ENCODE measurements at regions not wholly inside any gene's neighbourhood (a gene's known extent, or its start where the extent isn't known, plus 50 kb on each side); places are given as distances from the start of the nearest gene placed in this dataset.

GRCh38 chr7:28348636-28349035 lies 63.7 kb upstream of the CREB5 start:
- Histone ChIP-seq H3K27ac (ENCODE audit: low read depth in 1 of 2, low read length in 2 of 2) (no peak overlapping the region), H3K4me2 (replicated peaks; ENCODE audit: extremely low read depth, low read length, poor library complexity, severe bottlenecking) (no peak overlapping the region), H3K9ac (ENCODE audit: insufficient read depth, low read length, poor library complexity, severe bottlenecking) (no peak overlapping the region), H3K36me3 (replicated peaks in 1 of 2; ENCODE audit: control insufficient read depth in 1 of 2, insufficient read depth in 2 of 2, low read length in 2 of 2) (no peaks in the 10 kb centered on the region), H2AFZ (ENCODE audit: insufficient read depth, low read depth, low read length, poor library complexity, severe bottlenecking) (no peak overlapping the region), H4K20me1 (ENCODE audit: insufficient read depth, low read length) (no peaks in the 10 kb centered on the region), H3K4me1 (ENCODE audit: control insufficient read depth in 1 of 2, insufficient read depth in 2 of 2, low read length in 2 of 2) (no peaks in the 10 kb centered on the region), H3K27me3 (ENCODE audit: control insufficient read depth in 2 of 2, insufficient read depth in 2 of 2, low read length in 2 of 2) (no peaks in the 10 kb centered on the region), H3K4me3 (replicated peaks in 1 of 3; ENCODE audit: low read depth in 2 of 3, low read length in 3 of 3) (no peak overlapping the region), H3K9me3 (replicated peaks in 1 of 2; ENCODE audit: control insufficient read depth in 1 of 2, insufficient read depth in 1 of 2, low read length in 2 of 2) (no peaks in the 10 kb centered on the region), H3K79me2 (ENCODE audit: insufficient read depth, low read length) (no peaks in the 10 kb centered on the region)
- Mint-ChIP-seq H3K4me3 (no peak overlapping the region), H3K27ac (no peak overlapping the region), H3K36me3 (no peaks in the 10 kb centered on the region), H3K9me3 (peaks cover 0 to 6% (median 0%) of the 10 kb centered on the region in 7 donors), H3K27me3 (ENCODE audit: low read depth in 3 of 3) (peaks cover 3 to 7% (median 4%) of the 10 kb centered on the region in 3 donors), H3K4me1 (no peaks in the 10 kb centered on the region)
- no peak for DNase-seq
- intact Hi-C loops (cut with micrococcal nuclease): no loop called here
- TF ChIP-seq, protein P1, sequence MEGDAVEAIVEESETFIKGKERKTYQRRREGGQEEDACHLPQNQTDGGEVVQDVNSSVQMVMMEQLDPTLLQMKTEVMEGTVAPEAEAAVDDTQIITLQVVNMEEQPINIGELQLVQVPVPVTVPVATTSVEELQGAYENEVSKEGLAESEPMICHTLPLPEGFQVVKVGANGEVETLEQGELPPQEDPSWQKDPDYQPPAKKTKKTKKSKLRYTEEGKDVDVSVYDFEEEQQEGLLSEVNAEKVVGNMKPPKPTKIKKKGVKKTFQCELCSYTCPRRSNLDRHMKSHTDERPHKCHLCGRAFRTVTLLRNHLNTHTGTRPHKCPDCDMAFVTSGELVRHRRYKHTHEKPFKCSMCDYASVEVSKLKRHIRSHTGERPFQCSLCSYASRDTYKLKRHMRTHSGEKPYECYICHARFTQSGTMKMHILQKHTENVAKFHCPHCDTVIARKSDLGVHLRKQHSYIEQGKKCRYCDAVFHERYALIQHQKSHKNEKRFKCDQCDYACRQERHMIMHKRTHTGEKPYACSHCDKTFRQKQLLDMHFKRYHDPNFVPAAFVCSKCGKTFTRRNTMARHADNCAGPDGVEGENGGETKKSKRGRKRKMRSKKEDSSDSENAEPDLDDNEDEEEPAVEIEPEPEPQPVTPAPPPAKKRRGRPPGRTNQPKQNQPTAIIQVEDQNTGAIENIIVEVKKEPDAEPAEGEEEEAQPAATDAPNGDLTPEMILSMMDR (IDR thresholded peaks at IDR 0.05): no peak
- WGBS (ENCODE audit: insufficient coverage): 85% methylated on average over 4 of the region's 5 CpGs

DNA sequence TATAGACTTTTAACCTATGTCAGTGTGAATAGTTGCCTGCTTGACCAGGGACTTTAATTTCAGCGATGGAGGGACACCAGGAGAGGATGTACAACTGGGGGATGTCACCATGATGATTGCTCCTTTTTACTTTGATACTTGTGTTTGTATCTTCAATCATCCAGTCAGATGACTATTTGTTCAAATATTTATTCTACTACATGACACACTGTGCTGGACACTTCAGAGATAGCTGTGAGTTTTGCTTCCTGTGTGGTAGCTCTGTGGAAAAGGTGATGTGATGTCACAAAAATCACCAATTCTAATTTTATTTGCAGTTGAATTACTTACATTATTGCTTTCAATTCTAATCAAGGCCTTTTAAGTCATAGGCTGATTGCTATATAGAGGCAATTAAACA lies 62.7 kb upstream of the CREB5 start:
- H3K9me3 ChIP-seq (replicated peaks in 1 of 2; ENCODE audit: control insufficient read depth in 1 of 2, insufficient read depth in 1 of 2, low read length in 2 of 2): no peaks in the 10 kb centered on the region
- Mint-ChIP-seq H3K27ac (no peak overlapping the region), H3K4me1 (no peaks in the 10 kb centered on the region), H3K27me3 (ENCODE audit: low read depth in 3 of 3) (peaks cover 3 to 5% (median 5%) of the 10 kb centered on the region in 3 donors), H3K9me3 (peaks cover 0 to 7% (median 0%) of the 10 kb centered on the region in 7 donors), H3K36me3 (no peaks in the 10 kb centered on the region), H3K4me3 (no peak overlapping the region)
- H3K27me3 ChIP-seq (ENCODE audit: control insufficient read depth in 2 of 2, insufficient read depth in 2 of 2, low read length in 2 of 2): no peaks in the 10 kb centered on the region
- no peak overlapping the region for H3K4me2 ChIP-seq (replicated peaks; ENCODE audit: extremely low read depth, low read length, poor library complexity, severe bottlenecking)
- no peak for DNase-seq
- intact Hi-C loops (cut with micrococcal nuclease): no loop called here
- no peak overlapping the region for H3K27ac ChIP-seq (ENCODE audit: low read depth in 1 of 2, low read length in 2 of 2)
- no peaks in the 10 kb centered on the region for H3K36me3 ChIP-seq (replicated peaks in 1 of 2; ENCODE audit: control insufficient read depth in 1 of 2, insufficient read depth in 2 of 2, low read length in 2 of 2)
- no peak overlapping the region for H2AFZ ChIP-seq (ENCODE audit: insufficient read depth, low read depth, low read length, poor library complexity, severe bottlenecking)
- no peak overlapping the region for H3K9ac ChIP-seq (ENCODE audit: insufficient read depth, low read length, poor library complexity, severe bottlenecking)
- H3K79me2 ChIP-seq (ENCODE audit: insufficient read depth, low read length): no peaks in the 10 kb centered on the region
- H3K4me3 ChIP-seq (replicated peaks in 1 of 3; ENCODE audit: low read depth in 2 of 3, low read length in 3 of 3): no peak overlapping the region
- no CpG with 5 or more reads among the region's 1 CpG for WGBS (ENCODE audit: insufficient coverage)
- no peaks in the 10 kb centered on the region for H3K4me1 ChIP-seq (ENCODE audit: control insufficient read depth in 1 of 2, insufficient read depth in 2 of 2, low read length in 2 of 2)
- no peaks in the 10 kb centered on the region for H4K20me1 ChIP-seq (ENCODE audit: insufficient read depth, low read length)
- TF ChIP-seq, protein P1 (IDR thresholded peaks at IDR 0.05): no peak
